ENCODE measurements at regions not wholly inside any gene's neighbourhood (a gene's known extent, or its start where the extent isn't known, plus 50 kb on each side); places are given as distances from the start of the nearest gene placed in this dataset.

GRCh38 chr7:15104411-15105092, 202.0 kb upstream of the DGKB start:
- no peak for TF ChIP-seq CTCF (IDR thresholded peaks at IDR 0.05)
- no peak for TF ChIP-seq POLR2AphosphoS5 (IDR thresholded peaks at IDR 0.05)
